DND-41 (cell line): ENCODE measurements at regions not wholly inside any gene's neighbourhood (a gene's known extent, or its start where the extent isn't known, plus 50 kb on each side); places are given as distances from the start of the nearest gene placed in this dataset.

Source experiments
- EZH2 ChIP-seq: IDR thresholded peaks from 3 replicates; pipeline ENCODE4 v1.6.1; 2012; ENCODE audit warnings: borderline replicate concordance, low read depth, mild to moderate bottlenecking, moderate library complexity, low read length, inconsistent platforms; ENCODE audit not compliant: severe bottlenecking
- TF ChIP-seq, protein P1 (sequence below): IDR thresholded peaks from 2 replicates; pipeline ENCODE4 v1.5.1; 2012; ENCODE audit warnings: borderline replicate concordance, low read length, moderate library complexity, mild to moderate bottlenecking; ENCODE audit not compliant: poor library complexity, severe bottlenecking; ENCODE audit errors: extremely low read depth

- TF ChIP-seq, protein P1, sequence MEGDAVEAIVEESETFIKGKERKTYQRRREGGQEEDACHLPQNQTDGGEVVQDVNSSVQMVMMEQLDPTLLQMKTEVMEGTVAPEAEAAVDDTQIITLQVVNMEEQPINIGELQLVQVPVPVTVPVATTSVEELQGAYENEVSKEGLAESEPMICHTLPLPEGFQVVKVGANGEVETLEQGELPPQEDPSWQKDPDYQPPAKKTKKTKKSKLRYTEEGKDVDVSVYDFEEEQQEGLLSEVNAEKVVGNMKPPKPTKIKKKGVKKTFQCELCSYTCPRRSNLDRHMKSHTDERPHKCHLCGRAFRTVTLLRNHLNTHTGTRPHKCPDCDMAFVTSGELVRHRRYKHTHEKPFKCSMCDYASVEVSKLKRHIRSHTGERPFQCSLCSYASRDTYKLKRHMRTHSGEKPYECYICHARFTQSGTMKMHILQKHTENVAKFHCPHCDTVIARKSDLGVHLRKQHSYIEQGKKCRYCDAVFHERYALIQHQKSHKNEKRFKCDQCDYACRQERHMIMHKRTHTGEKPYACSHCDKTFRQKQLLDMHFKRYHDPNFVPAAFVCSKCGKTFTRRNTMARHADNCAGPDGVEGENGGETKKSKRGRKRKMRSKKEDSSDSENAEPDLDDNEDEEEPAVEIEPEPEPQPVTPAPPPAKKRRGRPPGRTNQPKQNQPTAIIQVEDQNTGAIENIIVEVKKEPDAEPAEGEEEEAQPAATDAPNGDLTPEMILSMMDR = no peak
- no peak for TF ChIP-seq EZH2
Observed at GRCh38 chr12:61902403-61902802, 357.8 kb upstream of the USP15 start.
